Natural killer cell (primary cell): ENCODE measurements at regions not wholly inside any gene's neighbourhood (a gene's known extent, or its start where the extent isn't known, plus 50 kb on each side); places are given as distances from the start of the nearest gene placed in this dataset.

ENCODE experiments used
- ATAC-seq, 3 donors: fragments of 150-1000 bp in 2 of 3; fragments of 200-7000 bp in 1 of 3; cut with Tn5 transposase; 1 replicate in 1 of 3; 2 replicates in 2 of 3; pipeline ENCODE4 v1.10.0; 2021; ENCODE audit warnings: mild to moderate bottlenecking in 2 of 3, moderate library complexity in 2 of 3
- DNase-seq, 2 donors: peaks; one replicate each; pipeline versions ENCODE4 v3.0.0 to v3.0.0-alpha.2; 2013 to 2021; ENCODE audit warnings: mixed read lengths in 1 of 2
- H3K27ac ChIP-seq: one replicate; pipeline ENCODE4 v1.5.1; 2013; ENCODE audit warnings: mild to moderate bottlenecking, low read length
- H3K27me3 ChIP-seq: one replicate; pipeline ENCODE4 v1.6.1; 2013; ENCODE audit warnings: low read length; ENCODE audit not compliant: control insufficient read depth, insufficient read depth
- H3K36me3 ChIP-seq: one replicate; pipeline ENCODE4 v1.6.1; 2013; ENCODE audit warnings: low read length; ENCODE audit not compliant: control insufficient read depth, insufficient read depth
- H3K4me1 ChIP-seq: one replicate; pipeline ENCODE4 v1.6.1; 2013; ENCODE audit warnings: low read length; ENCODE audit not compliant: control insufficient read depth, insufficient read depth
- H3K4me3 ChIP-seq: one replicate; pipeline ENCODE4 v1.5.1; 2013; ENCODE audit warnings: low read length
- H3K9me3 ChIP-seq: one replicate; pipeline ENCODE4 v1.6.1; 2013; ENCODE audit warnings: low read length; ENCODE audit not compliant: control insufficient read depth, insufficient read depth
- H3K27ac Mint-ChIP-seq, 2 donors: one replicate each; pipeline ENCODE4 v1.8.0; 2022; ENCODE audit warnings: mild to moderate bottlenecking in 2 of 2, mixed read lengths in 2 of 2, moderate library complexity in 1 of 2
- H3K27me3 Mint-ChIP-seq, 2 donors: one replicate each; pipeline ENCODE4 v1.8.0; 2022; ENCODE audit warnings: low read depth in 2 of 2, mixed read lengths in 2 of 2
- H3K36me3 Mint-ChIP-seq: one replicate; pipeline ENCODE4 v1.8.0; 2022; ENCODE audit warnings: mixed read lengths
- H3K4me1 Mint-ChIP-seq, 2 donors: one replicate each; pipeline ENCODE4 v1.8.0; 2022; ENCODE audit warnings: mixed read lengths in 2 of 2
- H3K4me3 Mint-ChIP-seq: one replicate; pipeline ENCODE4 v1.8.0; 2022; ENCODE audit warnings: mild to moderate bottlenecking, moderate library complexity, mixed read lengths
- H3K9me3 Mint-ChIP-seq, 2 donors: one replicate each; pipeline ENCODE4 v1.8.0; 2022; ENCODE audit warnings: mixed read lengths in 2 of 2
- CTCF ChIP-seq: fragments of 200-600 bp; IDR thresholded peaks from one replicate; pipeline ENCODE4 v1.8.0; 2022; ENCODE audit warnings: antibody characterized with exemption
- WGBS: methylation state at CpG from one replicate; pipeline ENCODE4 v1.1.7; 2013; ENCODE audit warnings: missing lambda C conversion rate; ENCODE audit not compliant: insufficient coverage; 5-methylcytosine and 5-hydroxymethylcytosine counted together
- intact Hi-C: fragments of 100-400 bp; cut with micrococcal nuclease; formaldehyde crosslinking; loops from one replicate; pipeline ENCODE4 v1.14.2; 2022

DNA sequence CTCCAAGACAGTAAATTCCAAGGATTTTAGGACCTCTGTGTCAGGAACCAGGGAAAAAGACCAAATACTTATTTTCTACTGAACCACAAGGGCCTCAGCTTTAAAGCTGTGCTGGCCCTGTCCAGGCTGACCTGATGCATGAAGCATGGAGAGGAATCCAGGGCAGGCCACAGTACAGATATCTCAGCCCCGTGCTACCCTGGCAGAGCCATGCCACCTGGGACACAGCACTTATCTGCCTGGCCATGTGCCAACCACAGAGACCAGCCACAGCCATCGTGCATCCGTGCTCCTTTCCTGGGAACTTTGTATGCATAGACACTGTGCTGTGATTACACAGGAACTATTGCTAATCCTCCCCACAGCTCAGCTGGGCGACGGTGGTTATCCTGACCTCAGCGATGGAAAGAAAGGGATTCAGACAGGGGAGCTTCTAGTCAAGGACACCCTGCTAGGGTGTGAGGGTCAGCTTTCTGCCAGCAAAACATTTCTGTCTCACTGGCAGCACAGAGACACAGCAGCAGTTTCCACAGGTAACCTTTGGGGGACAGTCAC, 687.4 kb upstream of the ID2 start:
- no peaks in the 10 kb centered on the region for H3K27me3 ChIP-seq
- DNase-seq (no peak), ATAC-seq (no peak)
- no peaks in the 10 kb centered on the region for H3K36me3 ChIP-seq
- intact Hi-C loops, result no loop called here
- Mint-ChIP-seq H3K36me3 (no peaks in the 10 kb centered on the region), H3K27me3 (no peaks in the 10 kb centered on the region), H3K27ac (no peak overlapping the region), H3K9me3 (no peaks in the 10 kb centered on the region), H3K4me3 (no peak overlapping the region), H3K4me1 (peaks cover 32 to 34% of the 10 kb centered on the region in 2 donors)
- H3K9me3 ChIP-seq, result no peaks in the 10 kb centered on the region
- no peak overlapping the region for H3K27ac ChIP-seq
- no peak for TF ChIP-seq CTCF
- no peak overlapping the region for H3K4me3 ChIP-seq
- 65% methylated on average over 6 of the region's 6 CpGs for WGBS
- H3K4me1 ChIP-seq, result no peaks in the 10 kb centered on the region

DNA sequence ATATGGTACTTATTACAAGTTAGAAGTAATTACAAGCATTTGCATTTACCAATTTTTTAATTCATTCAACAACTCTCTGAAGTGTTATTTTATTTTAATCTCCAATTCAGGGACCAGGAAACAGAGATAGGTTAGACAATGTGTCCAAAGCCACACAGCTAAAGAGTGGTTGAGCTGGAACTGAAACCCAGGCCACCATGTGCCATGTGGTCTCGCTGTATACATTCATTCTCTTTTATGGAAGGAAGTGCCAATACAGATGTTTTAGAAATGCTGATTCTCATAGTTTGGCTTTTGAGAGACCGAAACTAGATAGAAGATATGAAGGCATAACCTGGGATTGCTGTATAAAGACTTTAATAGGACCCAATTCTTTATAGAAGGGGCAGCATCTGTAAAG, 684.6 kb upstream of the ID2 start:
- no peak overlapping the region for H3K27ac ChIP-seq
- DNase-seq, result no peak
- no peaks in the 10 kb centered on the region for H3K4me1 ChIP-seq
- 59% methylated on average over 2 of the region's 2 CpGs for WGBS
- Mint-ChIP-seq H3K9me3 (no peaks in the 10 kb centered on the region), H3K27me3 (no peaks in the 10 kb centered on the region), H3K36me3 (no peaks in the 10 kb centered on the region), H3K27ac (no peak overlapping the region), H3K4me3 (no peak overlapping the region), H3K4me1 (peaks cover 32 to 47% of the 10 kb centered on the region in 2 donors)
- no peaks in the 10 kb centered on the region for H3K36me3 ChIP-seq
- no peak for TF ChIP-seq CTCF
- no peaks in the 10 kb centered on the region for H3K9me3 ChIP-seq
- intact Hi-C loops, result no loop called here
- ATAC-seq, result no peak
- no peaks in the 10 kb centered on the region for H3K27me3 ChIP-seq
- H3K4me3 ChIP-seq, result no peak overlapping the region

DNA sequence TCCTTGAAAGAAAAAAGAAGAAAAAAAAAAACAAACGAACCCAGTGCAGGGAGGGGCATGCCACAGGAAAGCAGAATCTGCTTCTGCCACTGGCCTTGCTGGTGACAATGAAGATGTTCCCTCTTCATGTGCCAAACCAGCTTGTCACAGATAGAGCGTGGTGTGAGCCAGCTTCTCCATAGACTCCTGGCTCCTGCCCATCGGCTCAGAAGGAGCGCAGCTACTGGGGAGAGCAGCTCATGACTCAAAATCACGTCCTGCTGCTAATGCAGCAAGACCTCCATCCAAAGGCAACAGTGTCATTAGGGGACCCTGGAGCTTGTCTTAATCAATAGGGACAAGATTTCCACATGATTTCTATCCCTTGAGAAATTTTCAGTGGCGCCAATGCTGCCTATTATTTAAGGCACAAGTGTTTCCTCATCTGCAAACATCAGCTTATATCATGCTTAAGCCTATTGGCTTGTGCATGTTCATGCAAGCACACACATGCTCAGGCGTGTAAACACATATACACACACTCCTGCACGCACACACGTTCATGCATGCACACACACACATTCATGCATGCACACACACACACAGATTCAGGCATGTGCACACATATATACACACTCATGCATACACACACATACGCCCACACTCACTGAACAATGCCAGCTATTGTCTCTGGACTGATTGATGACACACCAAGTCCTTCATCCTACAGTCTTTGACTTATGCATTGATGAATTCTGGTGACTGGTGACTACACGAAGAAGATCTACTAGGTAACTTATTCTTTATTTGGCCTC, 682.0 kb upstream of the ID2 start:
- H3K36me3 Mint-ChIP-seq, result no peaks in the 10 kb centered on the region
- no peak overlapping the region for H3K4me3 ChIP-seq
- no peaks in the 10 kb centered on the region for H3K9me3 ChIP-seq
- no peak overlapping the region for H3K4me3 Mint-ChIP-seq
- intact Hi-C loops, result loop anchor here (10.0 kb wide), 1 partner anchor 685 kb away; the partner anchor contains the start of gene ID2
- H3K27me3 ChIP-seq, result no peaks in the 10 kb centered on the region
- no peak for DNase-seq
- TF ChIP-seq CTCF, result no peak
- no peaks in the 10 kb centered on the region for H3K27me3 Mint-ChIP-seq
- no peaks in the 10 kb centered on the region for H3K9me3 Mint-ChIP-seq
- no peak for ATAC-seq
- WGBS, result 86% methylated on average over 10 of the region's 11 CpGs
- H3K27ac ChIP-seq, result no peak overlapping the region
- H3K27ac Mint-ChIP-seq, result no peak overlapping the region
- H3K36me3 ChIP-seq, result no peaks in the 10 kb centered on the region
- H3K4me1 ChIP-seq, result no peaks in the 10 kb centered on the region
- peaks cover 37 to 51% of the 10 kb centered on the region in 2 donors for H3K4me1 Mint-ChIP-seq
